ENCODE measurements at regions not wholly inside any gene's neighbourhood (a gene's known extent, or its start where the extent isn't known, plus 50 kb on each side); places are given as distances from the start of the nearest gene placed in this dataset.
"Not testable (repeated sequence)": the region's sequence is repeated elsewhere in the genome, so short reads cannot be mapped to it uniquely, and the experiment has no call there.

- no peak for DNase-seq (ENCODE audit: low spot score)
Measured at GRCh38 chr5:116883875-116884274, 309.3 kb upstream of the SEMA6A start.

- DNase-seq (ENCODE audit: low spot score): no peak
Measured at GRCh38 chr5:116881921-116882531, 307.4 kb upstream of the SEMA6A start.

DNA sequence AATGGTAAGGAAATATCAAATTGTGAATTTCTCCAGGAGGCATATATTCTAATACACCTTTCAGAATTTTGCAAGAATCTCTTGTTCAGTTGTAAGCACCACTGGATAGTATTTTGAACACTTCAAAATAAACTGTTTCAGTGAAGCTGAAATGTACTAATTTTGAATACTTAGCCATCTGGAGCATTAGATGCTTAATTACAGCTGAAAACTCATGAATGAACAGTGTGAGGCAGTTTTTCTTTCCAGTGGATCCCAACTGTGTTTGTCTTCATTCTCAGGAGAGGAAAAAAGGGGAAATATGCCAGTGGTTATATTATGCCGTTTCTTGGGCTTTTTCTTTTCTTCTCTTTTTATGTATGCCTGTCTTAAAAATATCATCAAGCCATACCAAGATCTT, 306.0 kb upstream of the SEMA6A start:
- DNase-seq (ENCODE audit: low spot score): no peak

- DNase-seq (ENCODE audit: low spot score): no peak
Measured at GRCh38 chr5:116880150-116880549, 305.5 kb upstream of the SEMA6A start.

DNA sequence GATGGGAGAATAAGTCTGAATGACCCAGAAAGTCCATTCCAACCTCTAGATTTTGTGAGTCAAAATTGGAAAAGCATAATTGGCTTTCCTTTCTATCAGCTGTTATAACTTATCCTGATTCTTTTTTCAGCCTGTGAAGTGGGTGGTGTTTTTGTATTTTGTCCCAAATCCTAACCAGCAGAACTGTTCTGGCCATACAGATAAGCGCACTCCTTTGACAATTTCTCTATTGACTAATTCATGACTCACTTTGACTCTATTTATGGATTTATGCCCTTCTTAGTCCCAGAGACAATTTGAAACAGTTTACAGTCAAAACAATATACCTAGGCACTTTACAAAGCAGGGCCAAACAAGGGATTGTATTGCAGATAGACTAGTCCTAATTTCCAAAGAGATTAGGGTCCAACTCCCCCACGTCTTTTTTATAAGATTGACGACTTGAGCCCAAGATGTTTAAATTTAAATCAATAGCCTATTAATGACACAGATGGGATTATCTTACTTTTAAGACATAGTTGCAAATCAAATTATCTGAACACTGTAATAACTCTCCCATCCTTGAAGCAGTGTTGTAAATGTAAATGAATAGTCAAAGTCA, 301.7 kb upstream of the SEMA6A start:
- no peak for DNase-seq (ENCODE audit: low spot score)

DNA sequence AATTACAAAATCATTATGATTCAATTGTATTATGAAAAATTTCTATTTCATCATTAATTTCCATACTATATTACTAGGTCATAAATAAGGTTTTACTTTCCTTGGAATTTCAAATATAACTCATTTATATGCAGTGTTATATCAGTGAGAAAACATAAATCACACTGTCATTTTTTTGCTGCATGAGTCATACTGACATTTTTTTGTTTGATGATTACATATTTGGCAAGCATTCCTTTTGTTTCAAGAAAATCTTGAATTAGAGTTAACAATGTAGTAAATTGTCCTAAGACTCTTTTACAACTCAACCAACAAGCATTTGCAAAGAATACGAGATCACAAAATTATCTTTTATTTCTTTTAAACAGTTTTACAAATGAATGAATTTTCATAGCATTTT, 298.4 kb upstream of the SEMA6A start:
- DNase-seq (ENCODE audit: low spot score): no peak

GRCh38 chr5:116872486-116872885, 297.9 kb upstream of the SEMA6A start:
- no peak for DNase-seq (ENCODE audit: low spot score)

DNA sequence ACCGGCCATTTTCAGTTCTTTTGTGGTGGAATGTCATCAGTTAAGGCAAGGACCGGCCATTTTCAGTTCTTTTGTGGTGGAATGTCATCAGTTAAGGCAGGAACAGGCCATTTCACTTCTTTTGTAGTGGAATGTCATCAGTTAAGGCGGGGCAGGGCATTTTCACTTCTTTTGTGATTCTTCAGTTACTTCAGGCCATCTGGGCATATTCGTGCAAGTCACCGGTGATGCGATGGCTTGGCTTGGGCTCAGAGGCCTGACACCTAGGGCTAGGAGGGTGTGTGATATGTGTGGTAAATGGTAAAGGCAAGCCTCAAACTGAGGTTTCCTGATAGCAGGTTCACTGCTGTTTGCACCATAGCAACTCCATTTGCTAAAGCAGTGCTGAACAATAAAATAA, 293.2 kb upstream of the SEMA6A start:
- DNase-seq (ENCODE audit: low spot score): not testable (repeated sequence)

GRCh38 chr5:116865651-116866050, 291.0 kb upstream of the SEMA6A start:
- no peak for DNase-seq (ENCODE audit: low spot score)

- DNase-seq (ENCODE audit: low spot score): no peak
Measured at GRCh38 chr5:116864838-116865190, 290.2 kb upstream of the SEMA6A start.

DNA sequence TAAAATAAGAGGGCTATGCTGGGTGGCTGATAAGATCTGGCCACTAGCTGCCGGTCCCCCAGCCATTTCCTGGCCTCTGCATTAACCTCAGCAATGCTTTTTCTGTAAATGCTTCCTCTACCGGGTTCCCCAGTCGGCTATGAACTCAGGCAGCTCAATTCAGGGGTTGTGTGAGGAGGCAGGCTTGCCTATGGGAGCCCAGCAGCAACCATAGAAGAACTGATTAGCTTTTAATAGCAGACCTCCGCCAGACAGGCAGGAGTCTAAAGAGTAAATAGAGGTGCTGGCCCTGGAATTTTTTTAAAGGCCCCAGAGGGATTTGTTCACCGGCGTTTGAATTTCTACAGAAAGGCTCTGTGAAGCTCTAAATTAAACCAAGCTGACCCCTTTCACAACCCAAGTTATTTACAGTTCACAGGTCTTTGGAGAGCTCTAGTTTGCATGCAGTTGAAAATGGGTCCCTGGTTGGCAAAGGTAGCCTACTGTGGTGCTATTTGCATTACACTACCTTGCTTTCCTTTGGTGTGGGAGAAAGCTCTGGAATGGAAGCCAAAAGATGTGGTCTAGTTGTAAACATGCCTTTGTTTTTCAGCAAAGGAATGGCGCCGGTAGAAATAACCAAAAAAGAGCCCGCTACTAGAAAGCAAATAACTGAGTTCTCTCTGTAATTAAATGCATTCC, 289.7 kb upstream of the SEMA6A start:
- no peak for DNase-seq (ENCODE audit: low spot score)

GRCh38 chr5:116862632-116863455, 288.2 kb upstream of the SEMA6A start:
- DNase-seq (ENCODE audit: low spot score): no peak

DNA sequence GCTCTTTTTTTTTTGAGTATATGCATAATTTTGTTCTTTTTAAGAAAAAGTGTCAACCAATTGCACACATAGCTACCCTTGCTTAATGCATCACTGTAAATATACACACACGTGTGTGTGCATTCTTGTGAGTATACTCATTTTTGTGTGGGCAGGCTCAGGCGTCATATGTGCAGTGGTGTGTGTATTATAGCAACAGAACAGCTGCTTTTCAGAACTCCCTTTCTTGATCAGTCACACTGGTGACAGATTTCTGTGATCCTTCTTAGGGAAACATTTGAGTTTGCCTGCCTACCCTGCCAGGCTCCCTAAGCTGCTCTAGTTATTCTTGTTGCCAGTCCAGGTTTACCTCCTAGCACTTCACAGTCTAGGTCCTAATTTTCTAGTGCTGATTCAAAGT, 287.0 kb upstream of the SEMA6A start:
- DNase-seq (ENCODE audit: low spot score): no peak

DNA sequence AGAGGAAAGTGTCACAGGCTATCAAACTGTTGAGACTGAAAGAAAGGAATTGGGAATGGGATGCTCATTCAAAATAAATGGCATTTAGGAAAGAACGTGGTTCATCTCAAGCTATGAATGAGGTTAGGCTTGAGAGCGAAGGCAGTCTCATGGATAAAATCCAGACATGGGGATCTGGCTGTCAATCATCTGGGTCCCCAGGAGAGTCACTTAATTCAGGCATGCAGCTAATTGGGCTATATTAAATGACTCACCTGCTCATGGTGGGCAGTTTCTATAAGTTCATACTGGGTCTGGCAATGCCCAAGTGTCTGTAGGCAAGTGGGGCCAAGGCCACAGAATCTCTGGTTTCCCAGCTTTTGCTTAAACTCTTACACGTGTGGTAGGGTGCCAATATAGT, 286.5 kb upstream of the SEMA6A start:
- DNase-seq (ENCODE audit: low spot score): no peak

DNA sequence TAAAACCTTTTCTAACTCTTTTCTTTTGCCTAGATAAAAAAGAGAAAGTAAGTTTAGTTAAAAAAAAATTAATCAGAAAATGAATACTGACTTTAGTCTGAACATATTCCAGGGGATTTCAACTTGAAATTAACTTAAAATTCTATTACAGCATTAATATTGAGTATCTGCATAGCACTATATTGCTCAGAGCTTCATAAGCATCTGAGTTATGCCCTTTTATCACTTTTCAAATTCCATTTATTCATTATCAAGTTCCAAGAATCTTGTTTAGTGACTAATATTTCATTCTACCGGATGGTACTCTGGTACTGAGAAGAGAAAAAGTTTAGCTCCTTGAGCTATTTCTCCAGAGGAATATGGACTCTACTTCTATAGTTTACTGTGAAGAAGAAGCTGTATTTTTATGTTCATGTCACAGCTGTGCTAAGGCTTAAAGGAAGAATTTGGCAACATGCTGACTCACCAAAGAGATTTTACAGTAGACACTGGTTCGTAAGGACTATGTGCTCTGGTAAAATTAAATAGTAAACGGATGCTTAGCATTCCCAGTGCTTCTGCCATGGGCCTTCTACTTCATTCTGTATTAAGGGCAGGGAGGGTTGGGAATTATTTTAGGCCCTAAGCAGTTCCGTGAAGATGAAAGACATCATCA, 285.2 kb upstream of the SEMA6A start:
- DNase-seq (ENCODE audit: low spot score): no peak

DNA sequence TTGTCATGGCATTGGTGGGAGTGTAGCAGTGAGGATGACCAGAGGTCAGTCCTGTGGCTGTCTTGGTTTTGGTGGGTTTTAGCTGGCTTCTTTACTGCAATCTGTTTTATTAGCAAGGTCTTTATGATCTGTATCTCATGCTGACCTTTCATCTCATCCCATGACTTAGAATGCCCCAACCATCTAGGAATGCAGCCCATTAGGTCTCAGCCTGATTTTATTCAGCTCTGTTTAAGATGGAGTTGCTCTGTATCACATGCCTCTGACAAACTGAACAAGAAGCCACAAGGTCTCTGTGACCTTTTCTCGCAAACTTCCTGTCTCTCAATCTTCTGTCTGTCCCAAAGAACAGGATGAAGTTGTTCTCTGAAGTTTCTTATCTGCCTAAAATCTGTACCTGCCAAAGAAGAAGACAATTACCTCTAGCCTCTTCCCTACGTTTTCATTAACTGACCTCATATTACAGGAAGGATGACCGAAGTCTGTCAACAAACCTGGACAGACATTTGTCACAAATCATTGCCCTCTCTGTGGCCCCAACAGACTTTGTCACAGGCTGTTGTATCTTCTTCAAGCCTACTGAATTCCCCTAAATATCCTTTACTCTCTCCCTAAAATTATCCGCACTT, 284.2 kb upstream of the SEMA6A start:
- DNase-seq (ENCODE audit: low spot score): no peak

DNA sequence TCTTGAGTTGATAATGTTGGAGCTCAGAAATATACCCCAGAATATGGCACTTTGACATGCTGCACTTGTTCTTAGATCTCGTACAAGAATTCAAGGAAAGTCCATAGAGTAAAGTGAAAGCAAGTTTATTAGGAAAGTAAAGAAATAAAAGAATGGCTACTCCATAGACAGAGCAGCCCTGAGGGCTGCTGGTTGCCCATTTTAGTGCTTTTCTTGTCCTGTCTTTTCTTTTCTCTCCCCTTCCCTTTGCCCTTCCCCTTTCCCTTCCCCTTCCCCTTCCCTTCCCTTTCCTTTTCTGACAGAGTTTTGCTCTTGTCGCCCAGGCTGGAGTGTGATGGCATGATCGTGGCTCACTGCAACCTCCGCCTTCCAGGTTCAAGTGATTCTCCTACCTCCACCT, 283.4 kb upstream of the SEMA6A start:
- DNase-seq (ENCODE audit: low spot score): not testable (repeated sequence)

DNA sequence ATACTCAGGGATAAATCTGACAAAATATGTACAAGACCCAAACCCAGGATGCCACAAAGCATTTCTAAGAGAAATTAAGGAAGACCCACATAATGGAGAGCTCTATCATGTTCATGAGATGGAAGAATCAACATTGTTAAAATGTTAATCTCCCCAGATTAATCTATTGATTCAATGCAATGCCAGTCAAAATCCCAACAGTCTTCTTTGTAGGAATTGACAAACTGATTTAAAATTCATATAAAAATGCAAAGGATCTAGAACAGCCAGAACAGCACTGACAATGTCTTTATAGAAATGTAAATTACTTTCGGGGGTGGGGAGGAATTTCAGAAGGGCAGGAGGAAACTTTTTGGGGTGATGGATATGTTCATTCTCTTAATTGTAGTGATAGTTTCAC, 281.6 kb upstream of the SEMA6A start:
- no peak for DNase-seq (ENCODE audit: low spot score)

GRCh38 chr5:116853992-116854391, 279.4 kb upstream of the SEMA6A start:
- DNase-seq (ENCODE audit: low spot score): no peak

- DNase-seq (ENCODE audit: low spot score): no peak
Measured at GRCh38 chr5:116848954-116849581, 274.4 kb upstream of the SEMA6A start.

DNA sequence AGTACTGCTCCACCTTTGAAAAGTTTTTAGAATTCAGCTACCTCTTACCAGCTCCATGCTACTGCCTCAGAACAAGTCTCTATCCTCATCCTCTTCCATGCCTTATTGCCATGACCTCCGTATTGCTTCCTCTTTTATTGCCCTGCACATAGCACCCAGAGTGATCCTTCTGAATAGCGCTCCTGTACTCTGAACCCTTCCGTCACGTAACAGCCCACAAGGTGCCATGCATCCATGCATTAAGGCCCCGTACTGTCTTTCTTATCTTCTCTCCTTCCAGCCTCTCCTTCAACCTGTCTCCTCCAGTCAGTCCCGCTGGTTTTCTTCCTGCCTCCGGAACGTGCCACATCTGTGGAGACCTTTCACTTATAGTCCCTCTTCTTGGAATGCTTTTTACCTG, 273.3 kb upstream of the SEMA6A start:
- no peak for DNase-seq (ENCODE audit: low spot score)

Data from CD4-positive, alpha-beta T cell treated with Interleukin-6 at 100 ng/mL for 8 hours (primary cell).